SK-N-SH (cell line): ENCODE measurements at regions not wholly inside any gene's neighbourhood (a gene's known extent, or its start where the extent isn't known, plus 50 kb on each side); places are given as distances from the start of the nearest gene placed in this dataset.

Experiments
- CTCF ChIP-seq: fragments of 200-600 bp; sonication (generic); IDR thresholded peaks from 2 replicates; pipeline ENCODE4 v1.6.1; 2017; ENCODE audit warnings: antibody characterized with exemption, mild to moderate bottlenecking, moderate library complexity
- EP300 ChIP-seq, 2 experiments: IDR thresholded peaks; 2 replicates each; pipeline versions ENCODE4 v1.4.0 to v1.6.1; 2012; ENCODE audit warnings: borderline replicate concordance in 1 of 2, low read depth in 1 of 2, low read length in 1 of 2
- MXI1 ChIP-seq: IDR thresholded peaks from 2 replicates; pipeline ENCODE4 v1.6.1; 2012; ENCODE audit warnings: mild to moderate bottlenecking, low read depth, low read length, improper control_type of control experiment
- RAD21 ChIP-seq: IDR thresholded peaks from 2 replicates; pipeline ENCODE4 v1.6.1; 2012; ENCODE audit warnings: mild to moderate bottlenecking, low read length
- SIN3A ChIP-seq: IDR thresholded peaks from 2 replicates; pipeline ENCODE4 v1.6.1; 2012; ENCODE audit warnings: low read depth, mild to moderate bottlenecking, low read length, moderate library complexity, borderline replicate concordance
- TAF1 ChIP-seq: IDR thresholded peaks from 2 replicates; pipeline ENCODE4 v1.6.1; 2012; ENCODE audit warnings: low read depth, mild to moderate bottlenecking, low read length, moderate library complexity, borderline replicate concordance
- YY1 ChIP-seq: IDR thresholded peaks from 2 replicates; pipeline ENCODE4 v1.4.0; 2012; ENCODE audit warnings: low read depth, mild to moderate bottlenecking
- TF ChIP-seq, protein P1 (sequence below): IDR thresholded peaks from 2 replicates; pipeline ENCODE4 v1.4.0; 2012; ENCODE audit warnings: low read depth

DNA sequence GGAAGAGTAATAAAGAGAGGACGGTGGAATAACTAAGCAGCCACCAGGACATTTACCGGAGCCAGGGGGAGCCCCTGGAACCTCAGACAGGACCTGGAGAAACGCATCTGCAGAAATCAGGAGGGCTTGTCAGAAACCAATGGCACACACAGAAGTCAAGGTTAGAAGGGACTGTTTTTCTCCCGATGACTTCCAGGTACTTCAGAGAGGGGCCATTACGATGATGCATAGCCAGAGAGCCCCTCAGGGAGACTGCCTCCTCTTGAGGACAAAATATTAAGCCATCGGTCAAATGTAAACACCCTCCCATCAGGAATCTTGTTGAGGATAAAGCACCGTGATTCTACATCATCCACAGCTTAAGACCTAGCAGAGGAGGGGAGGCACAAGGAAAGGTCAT lies 333.6 kb upstream of the CDH5 start:
- no peak for TF ChIP-seq EP300 (IDR thresholded peaks at IDR 0.05; ENCODE audit: borderline replicate concordance in 1 of 2, low read depth in 1 of 2, low read length in 1 of 2)
- no peak for TF ChIP-seq YY1
- TF ChIP-seq MXI1: no peak
- TF ChIP-seq, protein P1, sequence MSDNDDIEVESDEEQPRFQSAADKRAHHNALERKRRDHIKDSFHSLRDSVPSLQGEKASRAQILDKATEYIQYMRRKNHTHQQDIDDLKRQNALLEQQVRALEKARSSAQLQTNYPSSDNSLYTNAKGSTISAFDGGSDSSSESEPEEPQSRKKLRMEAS: no peak
- TF ChIP-seq CTCF: no peak
- no peak for TF ChIP-seq TAF1
- TF ChIP-seq SIN3A: no peak
- no peak for TF ChIP-seq RAD21
